Endothelial cell of umbilical vein (primary cell): ENCODE measurements at regions not wholly inside any gene's neighbourhood (a gene's known extent, or its start where the extent isn't known, plus 50 kb on each side); places are given as distances from the start of the nearest gene placed in this dataset.

Experiments used
- BruUV-seq: library from RNA; stranded (reverse); fragments of 400-500 nt; replicated peaks from 2 replicates; lab custom pipeline; 2021; lab: Mats Ljungman, UMichigan
- CTCF ChIA-PET: fragments of 300-600, 350-600 bp; sonication (Branson Sonifier 250); formaldehyde crosslinking; loops from one replicate; lab custom pipeline; 2021; ENCODE audit warnings: antibody characterized with exemption, inconsistent platforms; lab: Charles Lee
- POLR2A ChIA-PET: fragments of 300-600, 350-600 bp; sonication (Branson Sonifier 250); formaldehyde crosslinking; loops from one replicate; lab custom pipeline; 2021; ENCODE audit warnings: antibody characterized with exemption, inconsistent platforms; lab: Charles Lee
- DNase-seq: peaks from one replicate; pipeline ENCODE4 v3.0.0-alpha.2; 2011; ENCODE audit warnings: low read depth, low spot score
- FAIRE-seq: peaks from 2 replicates; lab custom pipeline; 2011; peaks lifted over from hg19 to GRCh38; lab: Jason Lieb, UNC
- H2AFZ ChIP-seq: 2 replicates; pipeline ENCODE4 v1.6.0; 2012; ENCODE audit warnings: low read depth, low read length, control low read depth, inconsistent platforms
- H3K27ac ChIP-seq: 2 replicates; pipeline ENCODE4 v1.5.1; 2011; ENCODE audit warnings: low read depth, mild to moderate bottlenecking, control low read depth, low read length, moderate library complexity; ENCODE audit not compliant: insufficient read depth
- H3K27me3 ChIP-seq, 2 experiments: 2 replicates each; pipeline versions ENCODE4 v1.6.0 to v1.6.1; 2011; ENCODE audit warnings: low read length in 2 of 2, mixed read lengths in 1 of 2; ENCODE audit not compliant: control insufficient read depth in 2 of 2, insufficient read depth in 2 of 2
- H3K36me3 ChIP-seq, 2 experiments: 2 replicates in 1 of 2; 3 replicates in 1 of 2; pipeline ENCODE4 v1.5.1; 2011; ENCODE audit warnings: low read length in 2 of 2, mild to moderate bottlenecking in 1 of 2, moderate library complexity in 1 of 2; ENCODE audit not compliant: control insufficient read depth in 2 of 2, insufficient read depth in 2 of 2; ENCODE audit errors: extremely low read depth in 1 of 2
- H3K4me1 ChIP-seq: 3 replicates; pipeline ENCODE4 v1.5.1; 2011; ENCODE audit warnings: mild to moderate bottlenecking, low read length; ENCODE audit not compliant: control insufficient read depth, insufficient read depth; ENCODE audit errors: extremely low read depth
- H3K4me2 ChIP-seq: 2 replicates; pipeline ENCODE4 v1.6.1; 2011; ENCODE audit warnings: low read length, control low read depth, mixed read lengths; ENCODE audit not compliant: insufficient read depth
- H3K4me3 ChIP-seq, 3 experiments: fragments of 200-600 bp in 1 of 3; sonication (generic), shearing (Covaris generic) in 1 of 3; replicated peaks in 1 of 3; 2 replicates each; pipeline ENCODE4 v1.5.1; 2011 to 2016; ENCODE audit warnings: control low read depth in 3 of 3, low read length in 3 of 3, mild to moderate bottlenecking in 2 of 3, inconsistent platforms in 1 of 3, low read depth in 1 of 3, moderate library complexity in 1 of 3; ENCODE audit not compliant: insufficient read depth in 1 of 3
- H3K79me2 ChIP-seq: 2 replicates; pipeline ENCODE4 v1.6.0; 2012; ENCODE audit warnings: low read length, inconsistent platforms; ENCODE audit not compliant: control insufficient read depth, insufficient read depth
- H3K9ac ChIP-seq: replicated peaks from 2 replicates; pipeline ENCODE3; 2011; ENCODE audit warnings: low read length, control low read depth; ENCODE audit not compliant: insufficient read depth; ENCODE audit errors: extremely low read depth
- H3K9me1 ChIP-seq: replicated peaks from 3 replicates; pipeline ENCODE4 v1.6.0; 2011; ENCODE audit warnings: mild to moderate bottlenecking, low read length; ENCODE audit not compliant: control insufficient read depth, insufficient read depth; ENCODE audit errors: extremely low read depth
- H3K9me3 ChIP-seq: replicated peaks from 2 replicates; pipeline ENCODE4 v1.5.1; 2012; ENCODE audit warnings: low read length, inconsistent platforms; ENCODE audit not compliant: control insufficient read depth, insufficient read depth
- H4K20me1 ChIP-seq: replicated peaks from 2 replicates; pipeline ENCODE3; 2011; ENCODE audit warnings: mild to moderate bottlenecking, low read length; ENCODE audit not compliant: control insufficient read depth, insufficient read depth; ENCODE audit errors: extremely low read depth
- CTCF ChIP-seq, 2 donors: IDR thresholded peaks; 1 replicate in 1 of 2; 2 replicates in 1 of 2; pipeline ENCODE4 v1.5.1; 2011; ENCODE audit warnings: low read length in 2 of 2, mild to moderate bottlenecking in 2 of 2, moderate library complexity in 2 of 2, control low read depth in 1 of 2, inconsistent platforms in 1 of 2, low read depth in 1 of 2; ENCODE audit not compliant: insufficient read depth in 1 of 2; ENCODE audit errors: extremely low read depth in 1 of 2
- EZH2 ChIP-seq: IDR thresholded peaks from 2 replicates; pipeline ENCODE4 v1.6.1; 2012; ENCODE audit warnings: borderline replicate concordance, low read depth, mild to moderate bottlenecking, moderate library complexity, low read length, inconsistent platforms; ENCODE audit not compliant: severe bottlenecking
- FOS ChIP-seq: IDR thresholded peaks from 2 replicates; pipeline ENCODE4 v1.6.1; 2011; ENCODE audit warnings: mild to moderate bottlenecking, low read length, moderate library complexity, borderline replicate concordance; ENCODE audit not compliant: insufficient read depth
- GATA2 ChIP-seq: IDR thresholded peaks from 2 replicates; pipeline ENCODE4 v1.7.0; 2011; ENCODE audit warnings: low read depth, mild to moderate bottlenecking, moderate library complexity, mixed read lengths, low read length; ENCODE audit not compliant: insufficient read length, insufficient read depth
- JUN ChIP-seq: IDR thresholded peaks from 2 replicates; pipeline ENCODE4 v1.6.1; 2011; ENCODE audit warnings: borderline replicate concordance, low read depth; ENCODE audit not compliant: insufficient read length, insufficient read depth
- MYC ChIP-seq: IDR thresholded peaks from one replicate; pipeline ENCODE4 v1.6.1; 2011; ENCODE audit warnings: mild to moderate bottlenecking, low read depth, low read length
- POLR2A ChIP-seq: IDR thresholded peaks from 2 replicates; pipeline ENCODE4 v1.6.1; 2012; ENCODE audit warnings: low read depth, mild to moderate bottlenecking, control low read depth, low read length
- POLR2AphosphoS5 ChIP-seq: IDR thresholded peaks from 2 replicates; pipeline ENCODE4 v1.6.1; 2012; ENCODE audit warnings: low read depth, mild to moderate bottlenecking, control low read depth, low read length, moderate library complexity; ENCODE audit not compliant: insufficient read depth
- dilution Hi-C: fragments of 300-500 bp; cut with MboI; formaldehyde crosslinking; loops from one replicate; pipeline ENCODE4 v1.15.0; 2019; ENCODE audit warnings: low sequenced_read_pairs; ENCODE audit not compliant: extremely low pct_ligation_motif_present
- intact Hi-C: fragments of 100-400 bp; cut with micrococcal nuclease; formaldehyde crosslinking; loops from one replicate; pipeline ENCODE4 v1.10.0; 2022
- TF ChIP-seq, protein P1 (sequence below): IDR thresholded peaks from 2 replicates; pipeline ENCODE4 v1.6.1; 2011; ENCODE audit not compliant: insufficient read depth, insufficient read length

DNA sequence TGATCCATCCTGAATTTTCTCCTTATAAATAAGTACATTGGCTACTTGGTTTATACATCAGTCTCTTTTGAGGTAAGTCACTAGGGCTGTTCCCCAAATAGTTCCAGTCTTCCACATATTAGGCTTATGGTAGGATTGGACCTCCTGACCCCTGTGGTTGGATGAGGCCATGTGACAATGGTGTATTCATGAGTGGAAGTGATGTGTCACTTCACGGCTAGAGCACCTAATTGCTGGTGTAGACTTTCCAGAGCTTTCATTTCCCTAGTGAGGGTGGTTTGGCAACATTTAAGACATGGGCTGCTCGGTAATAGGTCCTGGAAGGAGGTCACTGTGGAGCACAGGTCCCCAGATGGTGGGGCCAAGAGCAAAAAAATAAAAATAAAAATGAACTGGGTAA, 141.2 kb upstream of the ABCB5 start:
- no peak for DNase-seq
- H3K9me1 ChIP-seq, result no peaks in the 10 kb centered on the region
- BruUV-seq, result no TSS peak
- TF ChIP-seq POLR2AphosphoS5, result no peak
- dilution Hi-C loops (no loop called here), intact Hi-C loops (no loop called here)
- POLR2A ChIA-PET, result no interaction called here
- H3K4me1 ChIP-seq, result peaks cover 2% of the 10 kb centered on the region
- H3K79me2 ChIP-seq, result no peaks in the 10 kb centered on the region
- H3K9me3 ChIP-seq, result no peaks in the 10 kb centered on the region
- no peaks in the 10 kb centered on the region for H4K20me1 ChIP-seq
- CTCF ChIA-PET, result no interaction called here
- no peak overlapping the region for H3K4me2 ChIP-seq
- H3K9ac ChIP-seq, result no peak overlapping the region
- H3K4me3 ChIP-seq, result no peak overlapping the region
- no peaks in the 10 kb centered on the region for H3K36me3 ChIP-seq
- FAIRE-seq, result no peak
- H2AFZ ChIP-seq, result no peak overlapping the region
- H3K27me3 ChIP-seq, result no peaks in the 10 kb centered on the region
- no peak overlapping the region for H3K27ac ChIP-seq

DNA sequence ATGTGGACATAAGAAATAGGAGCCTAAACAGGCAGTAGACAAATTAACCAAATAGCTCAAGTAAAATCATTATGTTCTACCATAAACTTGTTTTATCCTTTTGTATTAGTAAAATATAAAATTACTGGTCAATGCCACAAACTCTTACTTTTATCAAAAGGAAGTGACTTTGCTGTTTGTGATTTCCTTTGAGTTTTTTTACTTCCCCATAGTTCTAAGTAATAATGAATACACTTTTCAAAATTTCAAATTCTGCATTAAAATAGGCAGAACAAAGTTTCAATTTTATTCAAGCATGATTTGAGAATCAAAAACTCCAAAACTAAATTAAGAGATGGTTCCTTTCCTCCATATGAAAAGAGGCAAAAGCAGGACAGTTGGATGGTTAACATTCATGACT, 139.7 kb upstream of the ABCB5 start:
- POLR2A ChIA-PET, result no interaction called here
- intact Hi-C loops (no loop called here), dilution Hi-C loops (no loop called here)
- Histone ChIP-seq H3K36me3 (no peaks in the 10 kb centered on the region), H3K27me3 (no peaks in the 10 kb centered on the region), H3K9me3 (no peaks in the 10 kb centered on the region), H2AFZ (peak overlapping the region; percentile 85), H3K4me1 (peaks cover 2% of the 10 kb centered on the region), H3K79me2 (no peaks in the 10 kb centered on the region), H3K27ac (no peak overlapping the region), H3K4me2 (no peak overlapping the region), H3K9ac (no peak overlapping the region), H4K20me1 (no peaks in the 10 kb centered on the region), H3K4me3 (no peak overlapping the region), H3K9me1 (no peaks in the 10 kb centered on the region)
- DNase-seq (peak; percentile 16), FAIRE-seq (no peak)
- BruUV-seq, result no TSS peak
- CTCF ChIA-PET, result no interaction called here
- TF ChIP-seq CTCF (IDR thresholded peaks at IDR 0.05; ENCODE audit: extremely low read depth in 1 of 2, insufficient read depth in 1 of 2, low read depth in 1 of 2, low read length in 2 of 2) (no peak), FOS (no peak), EZH2 (no peak), POLR2A (no peak), GATA2 (no peak), POLR2AphosphoS5 (no peak), JUN (no peak), MYC (no peak)
- TF ChIP-seq, protein P1, sequence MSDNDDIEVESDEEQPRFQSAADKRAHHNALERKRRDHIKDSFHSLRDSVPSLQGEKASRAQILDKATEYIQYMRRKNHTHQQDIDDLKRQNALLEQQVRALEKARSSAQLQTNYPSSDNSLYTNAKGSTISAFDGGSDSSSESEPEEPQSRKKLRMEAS, result no peak
